HCT116 (cell line): ENCODE measurements at regions not wholly inside any gene's neighbourhood (a gene's known extent, or its start where the extent isn't known, plus 50 kb on each side); places are given as distances from the start of the nearest gene placed in this dataset.

Source experiments
- ATAC-seq: fragments of 200-7000 bp; cut with Tn5 transposase; 2 replicates; pipeline ENCODE4 v1.9.1; 2020; ENCODE audit warnings: mild to moderate bottlenecking, moderate library complexity
- BruUV-seq: library from RNA; stranded (reverse); fragments of 400-500 nt; replicated peaks from 2 replicates; lab custom pipeline; 2021; lab: Mats Ljungman, UMichigan
- CTCF ChIA-PET: fragments of 300-600 bp; sonication (Branson Sonifier 250); formaldehyde crosslinking; loops from one replicate; lab custom pipeline; 2021; ENCODE audit warnings: antibody characterized with exemption; lab: Charles Lee
- POLR2A ChIA-PET: fragments of 300-600, 350-600 bp; sonication (Branson Sonifier 250); formaldehyde crosslinking; loops from one replicate; lab custom pipeline; 2021; ENCODE audit warnings: antibody characterized with exemption; lab: Charles Lee
- RAD21 ChIA-PET, 2 experiments: fragments of 300-600 bp; sonication (Branson Sonifier 250); formaldehyde crosslinking; loops; one replicate each; lab custom pipeline; 2023; ENCODE audit warnings: low total read pairs in 2 of 2; ENCODE audit not compliant: uncharacterized antibody in 2 of 2, unreplicated experiment in 2 of 2, low non-redundant PET in 1 of 2; lab: Charles Lee
- DNase-seq: peaks from one replicate; pipeline ENCODE4 v3.0.0-alpha.2; 2010; ENCODE audit warnings: low read depth, low spot score
- H2AFZ ChIP-seq: fragments of 200-600 bp; shearing (Covaris generic), sonication (generic); 2 replicates; pipeline ENCODE4 v1.6.1; 2017; ENCODE audit warnings: low read depth, mixed run types, mixed read lengths, antibody characterized with exemption, low read length; ENCODE audit not compliant: poor library complexity, severe bottlenecking
- H3K27ac ChIP-seq: 2 replicates; pipeline ENCODE4 v1.5.1; 2012; ENCODE audit warnings: low read depth, low read length
- H3K27me3 ChIP-seq: fragments of 200-600 bp; sonication (generic); 2 replicates; pipeline ENCODE4 v1.6.1; 2016; ENCODE audit warnings: mixed run types, low read length, mixed read lengths; ENCODE audit not compliant: insufficient read depth
- H3K36me3 ChIP-seq, 2 experiments: fragments of 200-500 bp in 1 of 2; fragments of 200-600 bp in 1 of 2; sonication (Bioruptor generic) in 1 of 2; sonication (generic) in 1 of 2; 2 replicates each; pipeline versions ENCODE4 v1.5.1 to v1.6.1; 2014 to 2016; ENCODE audit warnings: low read length in 2 of 2, inconsistent platforms in 1 of 2, mixed read lengths in 1 of 2, mixed run types in 1 of 2; ENCODE audit not compliant: insufficient read depth in 2 of 2, control insufficient read depth in 1 of 2
- H3K4me1 ChIP-seq, 2 experiments: fragments of 200-600 bp in 1 of 2; sonication (generic) in 1 of 2; 2 replicates each; pipeline versions ENCODE4 v1.5.1 to v1.6.1; 2012 to 2017; ENCODE audit warnings: low read length in 2 of 2, inconsistent platforms in 1 of 2, mild to moderate bottlenecking in 1 of 2, mixed read lengths in 1 of 2, mixed run types in 1 of 2, moderate library complexity in 1 of 2; ENCODE audit not compliant: insufficient read depth in 2 of 2, control insufficient read depth in 1 of 2
- H3K4me2 ChIP-seq: fragments of 200-600 bp; sonication (generic); 2 replicates; pipeline ENCODE4 v1.6.1; 2017; ENCODE audit warnings: mixed run types, low read length, mixed read lengths
- H3K4me3 ChIP-seq, 2 experiments: fragments of 200-600 bp in 1 of 2; sonication (generic) in 1 of 2; replicated peaks in 1 of 2; 2 replicates each; pipeline ENCODE4 v1.5.1; 2011 to 2016; ENCODE audit warnings: low read length in 2 of 2, control low read depth in 1 of 2, low read depth in 1 of 2, mild to moderate bottlenecking in 1 of 2, mixed read lengths in 1 of 2, mixed run types in 1 of 2
- H3K79me2 ChIP-seq: fragments of 200-600 bp; sonication (generic); 2 replicates; pipeline ENCODE4 v1.6.1; 2017; ENCODE audit warnings: mild to moderate bottlenecking, mixed run types, low read length, moderate library complexity, mixed read lengths; ENCODE audit not compliant: insufficient read depth
- H3K9ac ChIP-seq: fragments of 200-600 bp; sonication (generic); 2 replicates; pipeline ENCODE4 v1.6.1; 2016; ENCODE audit warnings: low read length, mixed read lengths
- H3K9me2 ChIP-seq: fragments of 200-600 bp; sonication (generic), shearing (Covaris generic); 2 replicates; pipeline ENCODE4 v1.6.1; 2017; ENCODE audit warnings: mixed run types, mild to moderate bottlenecking, moderate library complexity; ENCODE audit not compliant: insufficient read depth
- H3K9me3 ChIP-seq, 2 experiments: fragments of 200-500 bp in 1 of 2; fragments of 200-600 bp in 1 of 2; sonication (Bioruptor generic) in 1 of 2; sonication (generic) in 1 of 2; 2 replicates each; pipeline ENCODE4 v1.6.1; 2014 to 2017; ENCODE audit warnings: low read length in 2 of 2, mixed read lengths in 2 of 2, inconsistent platforms in 1 of 2, low read depth in 1 of 2, mild to moderate bottlenecking in 1 of 2, mixed run types in 1 of 2, moderate library complexity in 1 of 2; ENCODE audit not compliant: control insufficient read depth in 1 of 2, insufficient read depth in 1 of 2
- H4K20me1 ChIP-seq: fragments of 200-600 bp; sonication (generic), shearing (Covaris generic); 2 replicates; pipeline ENCODE4 v1.6.1; 2017; ENCODE audit warnings: mixed run types, mild to moderate bottlenecking, moderate library complexity; ENCODE audit not compliant: insufficient read depth
- ATF3 ChIP-seq: IDR thresholded peaks from 2 replicates; pipeline ENCODE4 v1.6.1; 2012
- CBX3 ChIP-seq: IDR thresholded peaks from 2 replicates; pipeline ENCODE4 v1.6.1; 2012; ENCODE audit warnings: low read depth
- EGR1 ChIP-seq: IDR thresholded peaks from 2 replicates; pipeline ENCODE4 v1.6.1; 2012; ENCODE audit warnings: low read depth
- ELF1 ChIP-seq: IDR thresholded peaks from 2 replicates; pipeline ENCODE4 v1.6.1; 2012; ENCODE audit warnings: low read depth, borderline replicate concordance
- EZH2phosphoT487 ChIP-seq: fragments of 200-600 bp; IDR thresholded peaks from 2 replicates; pipeline ENCODE4 v1.6.1; 2018; ENCODE audit warnings: antibody characterized with exemption, borderline replicate concordance
- JUND ChIP-seq: IDR thresholded peaks from 2 replicates; pipeline ENCODE4 v1.6.1; 2012
- POLR2A ChIP-seq: IDR thresholded peaks from 2 replicates; pipeline ENCODE4 v1.7.0; 2011; ENCODE audit warnings: borderline replicate concordance; ENCODE audit not compliant: insufficient read depth, insufficient read length; ENCODE audit errors: extremely low read depth
- POLR2AphosphoS5 ChIP-seq: IDR thresholded peaks from 2 replicates; pipeline ENCODE4 v1.6.1; 2011; ENCODE audit warnings: mild to moderate bottlenecking, low read depth, low read length, moderate library complexity
- RAD21 ChIP-seq: IDR thresholded peaks from 2 replicates; pipeline ENCODE4 v1.6.1; 2012; ENCODE audit warnings: low read depth, mild to moderate bottlenecking
- SIN3A ChIP-seq: IDR thresholded peaks from 2 replicates; pipeline ENCODE4 v1.6.1; 2012; ENCODE audit warnings: low read depth
- SP1 ChIP-seq: IDR thresholded peaks from 2 replicates; pipeline ENCODE4 v1.6.1; 2012; ENCODE audit warnings: low read depth
- TCF7L2 ChIP-seq: IDR thresholded peaks from 2 replicates; pipeline ENCODE4 v1.7.0; 2011; ENCODE audit warnings: borderline replicate concordance, inconsistent platforms; ENCODE audit not compliant: insufficient read depth, insufficient read length; ENCODE audit errors: extremely low read depth
- YY1 ChIP-seq: IDR thresholded peaks from 2 replicates; pipeline ENCODE4 v1.6.1; 2011; ENCODE audit warnings: low read length, low read depth, moderate library complexity, mild to moderate bottlenecking; ENCODE audit not compliant: insufficient replicate concordance; ENCODE audit errors: extremely low read depth
- ZNF274 ChIP-seq: fragments of 200-500 bp; sonication (Bioruptor generic); IDR thresholded peaks from 2 replicates; pipeline ENCODE4 v1.6.1; 2014; ENCODE audit warnings: mild to moderate bottlenecking, low read depth, low read length, inconsistent platforms
- intact Hi-C: fragments of 100-400 bp; cut with micrococcal nuclease; formaldehyde crosslinking; loops from 2 replicates; pipeline ENCODE4 v1.10.0; 2022
- TF ChIP-seq, protein P1 (sequence below): IDR thresholded peaks from 2 replicates; pipeline ENCODE4 v1.6.1; 2012
- TF ChIP-seq, protein P2 (sequence below): IDR thresholded peaks from 2 replicates; pipeline ENCODE4 v1.6.1; 2012; ENCODE audit warnings: low read depth

GRCh38 chr13:50588491-50589130 lies 254.9 kb downstream of the DLEU7 start:
- no TSS peak for BruUV-seq
- CTCF ChIA-PET: no interaction called here

More at GRCh38 chr13:50588491-50589130, 254.9 kb downstream of the DLEU7 start:
- H3K9ac ChIP-seq: no peak overlapping the region
- no peaks in the 10 kb centered on the region for H3K36me3 ChIP-seq
- DNase-seq: no peak
- H3K4me2 ChIP-seq: no peak overlapping the region
- no peak for ATAC-seq
- no peak overlapping the region for H2AFZ ChIP-seq
- ChIA-PET RAD21 (no interaction called here), POLR2A (no interaction called here)
- no peak overlapping the region for H3K4me3 ChIP-seq
- H3K27me3 ChIP-seq: no peaks in the 10 kb centered on the region
- no peak overlapping the region for H3K27ac ChIP-seq
- H3K79me2 ChIP-seq: no peaks in the 10 kb centered on the region
- no peaks in the 10 kb centered on the region for H3K9me3 ChIP-seq
- intact Hi-C loops: no loop called here
- no peaks in the 10 kb centered on the region for H4K20me1 ChIP-seq
- no peaks in the 10 kb centered on the region for H3K9me2 ChIP-seq
- TF ChIP-seq EZH2phosphoT487 (no peak), YY1 (no peak), SIN3A (no peak), POLR2AphosphoS5 (no peak), SP1 (no peak), JUND (no peak), ELF1 (no peak), RAD21 (no peak), CBX3 (no peak), EGR1 (no peak), ZNF274 (no peak), POLR2A (no peak), TCF7L2 (no peak), ATF3 (no peak)
- TF ChIP-seq, protein P1, sequence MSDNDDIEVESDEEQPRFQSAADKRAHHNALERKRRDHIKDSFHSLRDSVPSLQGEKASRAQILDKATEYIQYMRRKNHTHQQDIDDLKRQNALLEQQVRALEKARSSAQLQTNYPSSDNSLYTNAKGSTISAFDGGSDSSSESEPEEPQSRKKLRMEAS: no peak
- TF ChIP-seq, protein P2, sequence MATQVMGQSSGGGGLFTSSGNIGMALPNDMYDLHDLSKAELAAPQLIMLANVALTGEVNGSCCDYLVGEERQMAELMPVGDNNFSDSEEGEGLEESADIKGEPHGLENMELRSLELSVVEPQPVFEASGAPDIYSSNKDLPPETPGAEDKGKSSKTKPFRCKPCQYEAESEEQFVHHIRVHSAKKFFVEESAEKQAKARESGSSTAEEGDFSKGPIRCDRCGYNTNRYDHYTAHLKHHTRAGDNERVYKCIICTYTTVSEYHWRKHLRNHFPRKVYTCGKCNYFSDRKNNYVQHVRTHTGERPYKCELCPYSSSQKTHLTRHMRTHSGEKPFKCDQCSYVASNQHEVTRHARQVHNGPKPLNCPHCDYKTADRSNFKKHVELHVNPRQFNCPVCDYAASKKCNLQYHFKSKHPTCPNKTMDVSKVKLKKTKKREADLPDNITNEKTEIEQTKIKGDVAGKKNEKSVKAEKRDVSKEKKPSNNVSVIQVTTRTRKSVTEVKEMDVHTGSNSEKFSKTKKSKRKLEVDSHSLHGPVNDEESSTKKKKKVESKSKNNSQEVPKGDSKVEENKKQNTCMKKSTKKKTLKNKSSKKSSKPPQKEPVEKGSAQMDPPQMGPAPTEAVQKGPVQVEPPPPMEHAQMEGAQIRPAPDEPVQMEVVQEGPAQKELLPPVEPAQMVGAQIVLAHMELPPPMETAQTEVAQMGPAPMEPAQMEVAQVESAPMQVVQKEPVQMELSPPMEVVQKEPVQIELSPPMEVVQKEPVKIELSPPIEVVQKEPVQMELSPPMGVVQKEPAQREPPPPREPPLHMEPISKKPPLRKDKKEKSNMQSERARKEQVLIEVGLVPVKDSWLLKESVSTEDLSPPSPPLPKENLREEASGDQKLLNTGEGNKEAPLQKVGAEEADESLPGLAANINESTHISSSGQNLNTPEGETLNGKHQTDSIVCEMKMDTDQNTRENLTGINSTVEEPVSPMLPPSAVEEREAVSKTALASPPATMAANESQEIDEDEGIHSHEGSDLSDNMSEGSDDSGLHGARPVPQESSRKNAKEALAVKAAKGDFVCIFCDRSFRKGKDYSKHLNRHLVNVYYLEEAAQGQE: no peak
- peaks cover 0 to 6% of the 10 kb centered on the region in 2 experiments; a peak in 1 of 4 replicates for H3K4me1 ChIP-seq
